D721Med (cell line): ENCODE measurements at regions not wholly inside any gene's neighbourhood (a gene's known extent, or its start where the extent isn't known, plus 50 kb on each side); places are given as distances from the start of the nearest gene placed in this dataset.
"Not testable (repeated sequence)": the region's sequence is repeated elsewhere in the genome, so short reads cannot be mapped to it uniquely, and the experiment has no call there.

ENCODE experiments used
- DNase-seq: peaks from one replicate; pipeline ENCODE4 v3.0.0; 2011; ENCODE audit warnings: low spot score; ENCODE audit not compliant: insufficient read length
- FAIRE-seq: peaks from 2 replicates; lab custom pipeline; 2011; peaks lifted over from hg19 to GRCh38; lab: Jason Lieb, UNC
- TF ChIP-seq, protein P1 (sequence below): IDR thresholded peaks from 2 replicates; pipeline ENCODE4 v1.5.1; 2012; ENCODE audit warnings: mild to moderate bottlenecking, control low read depth; ENCODE audit not compliant: insufficient read depth; ENCODE audit errors: missing control alignments

DNA sequence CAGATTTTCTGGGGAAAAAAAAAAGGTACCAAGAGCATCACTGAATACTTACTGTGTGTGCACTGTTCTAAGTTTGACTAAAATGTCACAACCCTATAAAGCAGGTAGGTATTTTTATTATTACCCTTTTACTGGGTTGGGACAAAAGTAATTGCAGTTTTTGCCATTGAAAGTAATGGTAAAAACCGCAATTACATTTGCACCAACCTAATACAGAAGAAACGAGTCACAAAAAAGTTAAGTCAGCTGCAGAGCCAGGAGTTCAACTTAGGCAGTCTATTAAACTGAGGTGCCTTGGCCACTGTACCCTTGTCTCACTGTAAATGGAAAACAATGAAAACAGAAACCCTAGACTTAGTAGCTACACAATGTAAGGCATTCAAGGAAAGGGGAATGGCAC, 281.9 kb downstream of the SUCLA2 start:
- TF ChIP-seq, protein P1, sequence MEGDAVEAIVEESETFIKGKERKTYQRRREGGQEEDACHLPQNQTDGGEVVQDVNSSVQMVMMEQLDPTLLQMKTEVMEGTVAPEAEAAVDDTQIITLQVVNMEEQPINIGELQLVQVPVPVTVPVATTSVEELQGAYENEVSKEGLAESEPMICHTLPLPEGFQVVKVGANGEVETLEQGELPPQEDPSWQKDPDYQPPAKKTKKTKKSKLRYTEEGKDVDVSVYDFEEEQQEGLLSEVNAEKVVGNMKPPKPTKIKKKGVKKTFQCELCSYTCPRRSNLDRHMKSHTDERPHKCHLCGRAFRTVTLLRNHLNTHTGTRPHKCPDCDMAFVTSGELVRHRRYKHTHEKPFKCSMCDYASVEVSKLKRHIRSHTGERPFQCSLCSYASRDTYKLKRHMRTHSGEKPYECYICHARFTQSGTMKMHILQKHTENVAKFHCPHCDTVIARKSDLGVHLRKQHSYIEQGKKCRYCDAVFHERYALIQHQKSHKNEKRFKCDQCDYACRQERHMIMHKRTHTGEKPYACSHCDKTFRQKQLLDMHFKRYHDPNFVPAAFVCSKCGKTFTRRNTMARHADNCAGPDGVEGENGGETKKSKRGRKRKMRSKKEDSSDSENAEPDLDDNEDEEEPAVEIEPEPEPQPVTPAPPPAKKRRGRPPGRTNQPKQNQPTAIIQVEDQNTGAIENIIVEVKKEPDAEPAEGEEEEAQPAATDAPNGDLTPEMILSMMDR = no peak

DNA sequence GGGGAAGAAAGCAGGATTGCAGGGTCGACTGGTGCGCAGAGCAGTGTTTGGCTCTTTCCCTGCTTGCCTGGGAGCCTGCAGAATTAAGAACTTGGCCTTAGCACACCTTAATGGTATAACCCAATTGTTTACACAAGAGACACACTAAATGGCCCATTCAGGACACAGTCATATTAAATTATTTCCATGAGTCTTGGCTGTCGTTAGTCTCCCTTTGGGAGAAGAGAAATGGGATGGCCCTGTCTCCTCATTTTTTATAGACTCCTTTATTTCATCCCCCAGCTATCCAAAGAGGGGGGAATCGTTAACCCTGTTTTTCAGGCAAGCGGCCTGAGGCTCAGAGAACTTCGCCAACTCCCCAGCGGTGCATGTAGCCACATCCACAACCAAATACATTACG, 282.5 kb downstream of the SUCLA2 start:
- TF ChIP-seq, protein P1 = no peak
- FAIRE-seq (no peak), DNase-seq (no peak)

More for the DNA sequence above, 281.9 kb downstream of the SUCLA2 start:
- no peak for DNase-seq
- no peak for FAIRE-seq

DNA sequence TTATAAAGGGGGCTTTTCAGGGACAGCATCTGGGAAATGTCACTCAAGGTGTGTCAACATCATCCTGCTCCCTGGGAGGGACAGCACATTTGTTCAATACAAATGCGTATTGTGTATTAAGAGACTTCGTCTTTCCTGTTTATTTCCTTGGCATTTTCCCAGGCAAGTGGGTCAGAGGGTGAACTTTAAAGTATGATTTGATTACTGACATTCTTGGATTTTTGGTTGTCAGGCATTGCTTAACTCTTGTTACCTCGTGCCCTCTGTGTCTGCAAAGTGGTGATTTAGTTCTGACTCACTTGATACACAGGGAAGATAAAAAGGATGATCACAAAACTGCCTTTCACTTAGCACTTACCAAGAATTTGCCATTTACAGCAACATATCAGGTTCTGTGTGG, 292.7 kb downstream of the SUCLA2 start:
- TF ChIP-seq, protein P1 = no peak
- FAIRE-seq = no peak
- no peak for DNase-seq

DNA sequence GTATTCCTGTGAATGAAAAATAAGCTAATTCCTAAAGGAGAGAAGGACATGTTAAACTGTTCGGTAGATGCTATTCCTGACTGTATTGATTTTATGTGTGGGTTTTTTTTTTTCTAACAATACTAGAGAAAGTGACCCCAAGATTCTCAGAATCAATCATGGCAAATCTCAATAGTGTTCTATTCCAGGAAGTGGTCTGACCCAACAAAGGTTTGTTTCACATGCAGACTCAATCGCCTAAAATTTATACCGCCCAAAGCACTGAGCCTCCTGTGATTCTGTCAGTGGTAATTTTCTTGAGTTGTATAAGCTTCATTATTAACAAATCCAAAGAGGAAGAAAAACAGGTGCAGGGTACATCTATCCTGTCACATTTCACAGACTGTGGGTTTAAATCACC, 293.7 kb downstream of the SUCLA2 start:
- TF ChIP-seq, protein P1 = no peak
- DNase-seq (no peak), FAIRE-seq (no peak)

DNA sequence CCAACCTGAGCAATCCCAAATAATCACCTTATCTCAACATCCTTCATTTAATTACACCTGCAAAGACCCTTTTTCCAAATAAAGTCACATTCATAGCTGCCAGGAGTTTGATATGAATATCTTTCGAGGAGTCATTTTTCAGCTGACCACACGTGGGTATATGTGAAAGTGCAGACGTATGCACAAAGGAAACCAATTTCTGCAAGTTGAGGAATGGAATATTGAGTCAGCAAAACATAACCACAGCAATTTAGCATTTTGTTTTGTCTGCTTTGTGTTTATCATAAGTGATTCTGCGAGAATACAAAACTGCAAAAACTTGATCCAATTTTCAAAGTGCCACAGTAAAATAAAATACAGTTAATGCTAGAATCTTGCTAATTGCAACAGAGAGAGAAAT, 295.9 kb downstream of the SUCLA2 start:
- TF ChIP-seq, protein P1 = no peak
- no peak for DNase-seq

DNA sequence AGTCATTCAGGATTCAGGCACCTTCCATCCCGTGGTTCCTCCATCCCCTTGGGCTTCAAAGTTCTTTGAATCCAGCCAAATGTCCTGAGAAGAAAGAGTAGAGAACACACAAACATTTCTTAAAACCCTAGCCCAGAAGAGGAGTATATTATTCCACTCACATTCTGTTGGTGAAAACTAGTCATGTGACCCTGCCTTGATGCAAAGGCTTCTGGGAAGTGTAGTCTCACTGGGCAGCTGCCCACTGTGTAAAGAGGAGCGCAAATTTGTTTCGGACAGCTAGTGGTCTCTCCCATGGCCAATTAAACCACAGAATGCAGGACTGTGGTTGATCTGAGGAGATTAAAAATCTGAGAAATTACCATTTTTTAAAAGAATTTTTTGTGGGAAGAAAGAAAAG, 304.4 kb downstream of the SUCLA2 start:
- DNase-seq (no peak), FAIRE-seq (no peak)

More for the DNA sequence above, 295.9 kb downstream of the SUCLA2 start:
- no peak for FAIRE-seq

DNA sequence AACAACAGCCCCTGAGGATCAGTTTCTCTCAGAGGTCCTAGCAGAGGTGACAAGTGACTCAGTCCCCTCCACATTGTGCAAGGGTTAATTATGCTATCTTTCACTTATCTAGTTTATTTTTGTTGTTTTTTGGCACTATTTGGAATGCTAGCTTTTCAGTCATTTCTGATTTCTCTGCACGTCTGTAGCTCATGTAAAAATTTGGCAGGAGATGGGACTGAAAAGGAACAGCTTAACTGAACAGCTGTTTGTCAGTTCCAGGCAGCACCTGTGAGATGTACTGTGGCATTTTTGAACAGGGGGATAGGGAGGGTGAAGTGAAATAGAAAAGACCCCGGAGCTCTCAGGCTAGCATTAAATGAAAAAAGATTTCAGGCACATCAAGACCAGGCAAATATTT, 313.5 kb downstream of the SUCLA2 start:
- FAIRE-seq (no peak), DNase-seq (no peak)
- TF ChIP-seq, protein P1 = no peak

More for the DNA sequence above, 304.4 kb downstream of the SUCLA2 start:
- TF ChIP-seq, protein P1 = no peak

DNA sequence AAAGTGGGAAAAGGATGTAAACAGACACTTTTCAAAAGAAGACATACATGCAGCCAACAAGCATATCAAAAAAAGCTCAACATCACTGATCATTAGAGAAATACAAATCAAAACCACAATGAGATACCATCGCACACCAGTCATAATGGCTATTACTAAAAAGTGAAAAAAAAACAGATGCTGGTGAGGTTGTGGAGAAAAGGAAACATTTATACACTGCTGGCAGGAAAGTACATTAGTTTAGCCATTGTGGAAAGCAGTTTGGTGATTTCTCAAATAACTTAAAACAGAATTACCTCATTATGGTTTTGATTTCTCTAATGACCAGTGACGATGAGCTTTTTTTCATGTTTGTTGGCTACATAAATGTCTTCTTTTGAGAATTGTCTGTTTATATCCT, 315.9 kb downstream of the SUCLA2 start:
- not testable (repeated sequence) for FAIRE-seq, DNase-seq
